GM23338 (cell line): ENCODE measurements at regions not wholly inside any gene's neighbourhood (a gene's known extent, or its start where the extent isn't known, plus 50 kb on each side); places are given as distances from the start of the nearest gene placed in this dataset.
"Not testable (repeated sequence)": the region's sequence is repeated elsewhere in the genome, so short reads cannot be mapped to it uniquely, and the experiment has no call there.

Source experiments
- EZH2 ChIP-seq: fragments of 200-600 bp; sonication (generic); IDR thresholded peaks from one replicate; pipeline ENCODE4 v1.8.0; 2017; ENCODE audit warnings: antibody characterized with exemption, mild to moderate bottlenecking, low read depth; ENCODE audit not compliant: unreplicated experiment
- EZH2phosphoT487 ChIP-seq: fragments of 200-600 bp; sonication (generic); IDR thresholded peaks from one replicate; pipeline ENCODE4 v1.8.1; 2018; ENCODE audit warnings: antibody characterized with exemption; ENCODE audit not compliant: unreplicated experiment
- JUNB ChIP-seq: IDR thresholded peaks from one replicate; pipeline ENCODE4 v1.6.1; 2016; ENCODE audit warnings: antibody characterized with exemption; ENCODE audit not compliant: unreplicated experiment
- TF ChIP-seq, protein P1 (sequence below), 2 experiments: fragments of 200-600 bp in 1 of 2; sonication (generic) in 1 of 2; conservative IDR thresholded peaks; 2 replicates each; pipeline versions ENCODE4 v1.5.1 to v1.6.1; 2016 to 2017; ENCODE audit warnings: antibody characterized with exemption in 2 of 2, low read depth in 2 of 2, mild to moderate bottlenecking in 2 of 2, moderate library complexity in 1 of 2
- TF ChIP-seq, protein P2 (sequence below): IDR thresholded peaks from 2 replicates; pipeline ENCODE4 v1.6.1; 2016; ENCODE audit warnings: antibody characterized with exemption

DNA sequence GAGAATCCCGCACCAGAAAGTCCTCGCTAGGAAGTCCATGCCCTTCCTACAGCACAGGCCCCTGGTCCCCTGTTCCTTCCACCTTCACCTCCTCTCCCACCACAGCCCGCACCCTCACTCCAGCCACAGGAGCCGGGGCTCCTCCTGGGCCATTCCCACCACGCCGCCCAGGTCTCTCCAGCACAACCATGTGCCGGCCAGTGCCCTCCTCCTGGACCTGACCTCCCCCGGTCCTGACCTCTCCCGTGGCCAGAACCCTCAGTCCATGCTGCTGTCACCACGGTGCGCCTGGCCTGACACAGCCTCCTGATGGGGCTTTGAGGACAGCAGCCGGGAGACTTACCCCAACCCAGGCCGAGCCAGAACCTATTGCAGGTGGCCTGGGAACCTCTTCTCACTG, 1446.6 kb upstream of the TPTE start:
- not testable (repeated sequence) for TF ChIP-seq EZH2phosphoT487, JUNB, EZH2
- TF ChIP-seq, protein P1, sequence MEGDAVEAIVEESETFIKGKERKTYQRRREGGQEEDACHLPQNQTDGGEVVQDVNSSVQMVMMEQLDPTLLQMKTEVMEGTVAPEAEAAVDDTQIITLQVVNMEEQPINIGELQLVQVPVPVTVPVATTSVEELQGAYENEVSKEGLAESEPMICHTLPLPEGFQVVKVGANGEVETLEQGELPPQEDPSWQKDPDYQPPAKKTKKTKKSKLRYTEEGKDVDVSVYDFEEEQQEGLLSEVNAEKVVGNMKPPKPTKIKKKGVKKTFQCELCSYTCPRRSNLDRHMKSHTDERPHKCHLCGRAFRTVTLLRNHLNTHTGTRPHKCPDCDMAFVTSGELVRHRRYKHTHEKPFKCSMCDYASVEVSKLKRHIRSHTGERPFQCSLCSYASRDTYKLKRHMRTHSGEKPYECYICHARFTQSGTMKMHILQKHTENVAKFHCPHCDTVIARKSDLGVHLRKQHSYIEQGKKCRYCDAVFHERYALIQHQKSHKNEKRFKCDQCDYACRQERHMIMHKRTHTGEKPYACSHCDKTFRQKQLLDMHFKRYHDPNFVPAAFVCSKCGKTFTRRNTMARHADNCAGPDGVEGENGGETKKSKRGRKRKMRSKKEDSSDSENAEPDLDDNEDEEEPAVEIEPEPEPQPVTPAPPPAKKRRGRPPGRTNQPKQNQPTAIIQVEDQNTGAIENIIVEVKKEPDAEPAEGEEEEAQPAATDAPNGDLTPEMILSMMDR (conservative IDR thresholded peaks at IDR 0.05; ENCODE audit: low read depth in 2 of 2), result not testable (repeated sequence)
- TF ChIP-seq, protein P2, sequence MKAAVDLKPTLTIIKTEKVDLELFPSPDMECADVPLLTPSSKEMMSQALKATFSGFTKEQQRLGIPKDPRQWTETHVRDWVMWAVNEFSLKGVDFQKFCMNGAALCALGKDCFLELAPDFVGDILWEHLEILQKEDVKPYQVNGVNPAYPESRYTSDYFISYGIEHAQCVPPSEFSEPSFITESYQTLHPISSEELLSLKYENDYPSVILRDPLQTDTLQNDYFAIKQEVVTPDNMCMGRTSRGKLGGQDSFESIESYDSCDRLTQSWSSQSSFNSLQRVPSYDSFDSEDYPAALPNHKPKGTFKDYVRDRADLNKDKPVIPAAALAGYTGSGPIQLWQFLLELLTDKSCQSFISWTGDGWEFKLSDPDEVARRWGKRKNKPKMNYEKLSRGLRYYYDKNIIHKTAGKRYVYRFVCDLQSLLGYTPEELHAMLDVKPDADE, result not testable (repeated sequence)
